Stomach (tissue), 8 donors: ENCODE measurements at regions not wholly inside any gene's neighbourhood (a gene's known extent, or its start where the extent isn't known, plus 50 kb on each side); places are given as distances from the start of the nearest gene placed in this dataset.
A peak's percentile ranks its signal among the peaks of the same experiment; 100 is the strongest.

ENCODE experiments used
- DNase-seq, 2 donors: peaks; one replicate each; pipeline versions ENCODE4 v3.0.0 to v3.0.0-alpha.2; 2013 to 2019
- H3K27ac ChIP-seq, 5 donors: fragments of 200-600 bp in 4 of 5; sonication (generic) in 4 of 5; one replicate each; pipeline ENCODE4 v1.5.1; 2013 to 2019; ENCODE audit warnings: mild to moderate bottlenecking in 1 of 5, moderate library complexity in 1 of 5
- H3K27me3 ChIP-seq, 3 donors: fragments of 200-600 bp; sonication (generic); one replicate each; pipeline ENCODE4 v1.5.1; 2017 to 2019; ENCODE audit warnings: mixed run types in 1 of 3
- H3K36me3 ChIP-seq, 4 donors: fragments of 200-600 bp; sonication (generic); 1 replicate in 3 of 4; 2 replicates in 1 of 4; pipeline ENCODE4 v1.5.1; 2016 to 2019
- H3K4me1 ChIP-seq, 4 donors: fragments of 200-600 bp; sonication (generic); one replicate each; pipeline ENCODE4 v1.5.1; 2016 to 2019
- H3K4me3 ChIP-seq, 4 donors: fragments of 200-600 bp; sonication (generic) in 3 of 4; one replicate each; pipeline ENCODE4 v1.5.1; 2016 to 2019; ENCODE audit warnings: mild to moderate bottlenecking in 1 of 4
- H3K9me3 ChIP-seq, 4 donors: fragments of 200-600 bp; sonication (generic); one replicate each; pipeline ENCODE4 v1.5.1; 2016 to 2019
- EP300 ChIP-seq: sonication (generic); formaldehyde crosslinking; IDR thresholded peaks from one replicate; pipeline ENCODE4 v1.6.1; 2017; ENCODE audit warnings: antibody characterized with exemption
- POLR2A ChIP-seq, 4 donors: fragments of 450-650 bp; IDR thresholded peaks; one replicate each; pipeline ENCODE4 v1.6.1; 2016; ENCODE audit warnings: antibody characterized with exemption in 4 of 4, control low read depth in 2 of 4, mild to moderate bottlenecking in 1 of 4, moderate library complexity in 1 of 4
- POLR2AphosphoS5 ChIP-seq, 3 donors: sonication (generic); formaldehyde crosslinking; IDR thresholded peaks; one replicate each; pipeline ENCODE4 v1.6.1; 2016; ENCODE audit warnings: antibody characterized with exemption in 3 of 3
- WGBS, 5 donors: extraction: QIAGEN DNeasy Blood & Tissue Kit in 3 of 5; methylation state at CpG; one replicate each; pipeline versions ENCODE4 v1.1.5 to v1.1.7; 2013 to 2018; 5-methylcytosine and 5-hydroxymethylcytosine counted together
- intact Hi-C: fragments of 100-400 bp; cut with DNase I; formaldehyde crosslinking; loops from one replicate; pipeline ENCODE4 v1.15.1; 2023; ENCODE audit warnings: low total_unique reads
- TF ChIP-seq, protein P1 (sequence below), 7 experiments: fragments of 450-650 bp in 4 of 7; fragments of 200-600 bp in 3 of 7; sonication (generic) in 3 of 7; IDR thresholded peaks; one replicate each; pipeline ENCODE4 v1.5.1; 2016 to 2019; ENCODE audit warnings: antibody characterized with exemption in 7 of 7, control low read depth in 2 of 7, mild to moderate bottlenecking in 1 of 7
- donor health status: healthy with polysubstance abuse.
- donor health status: Bipolar disorder and iron deficiency.
- donor health status: healthy.

- intact Hi-C loops, result no loop called here
- Histone ChIP-seq H3K27ac (no peak overlapping the region), H3K4me1 (peaks cover 0 to 7% (median 3%) of the 10 kb centered on the region in 4 donors), H3K36me3 (no peaks in the 10 kb centered on the region), H3K27me3 (no peaks in the 10 kb centered on the region), H3K4me3 (no peak overlapping the region), H3K9me3 (no peaks in the 10 kb centered on the region)
- TF ChIP-seq POLR2AphosphoS5 (IDR thresholded peaks at IDR 0.05) (no peak), POLR2A (IDR thresholded peaks at IDR 0.05) (no peak), EP300 (no peak)
- TF ChIP-seq, protein P1, sequence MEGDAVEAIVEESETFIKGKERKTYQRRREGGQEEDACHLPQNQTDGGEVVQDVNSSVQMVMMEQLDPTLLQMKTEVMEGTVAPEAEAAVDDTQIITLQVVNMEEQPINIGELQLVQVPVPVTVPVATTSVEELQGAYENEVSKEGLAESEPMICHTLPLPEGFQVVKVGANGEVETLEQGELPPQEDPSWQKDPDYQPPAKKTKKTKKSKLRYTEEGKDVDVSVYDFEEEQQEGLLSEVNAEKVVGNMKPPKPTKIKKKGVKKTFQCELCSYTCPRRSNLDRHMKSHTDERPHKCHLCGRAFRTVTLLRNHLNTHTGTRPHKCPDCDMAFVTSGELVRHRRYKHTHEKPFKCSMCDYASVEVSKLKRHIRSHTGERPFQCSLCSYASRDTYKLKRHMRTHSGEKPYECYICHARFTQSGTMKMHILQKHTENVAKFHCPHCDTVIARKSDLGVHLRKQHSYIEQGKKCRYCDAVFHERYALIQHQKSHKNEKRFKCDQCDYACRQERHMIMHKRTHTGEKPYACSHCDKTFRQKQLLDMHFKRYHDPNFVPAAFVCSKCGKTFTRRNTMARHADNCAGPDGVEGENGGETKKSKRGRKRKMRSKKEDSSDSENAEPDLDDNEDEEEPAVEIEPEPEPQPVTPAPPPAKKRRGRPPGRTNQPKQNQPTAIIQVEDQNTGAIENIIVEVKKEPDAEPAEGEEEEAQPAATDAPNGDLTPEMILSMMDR (IDR thresholded peaks at IDR 0.05), result no peak
- 58 to 74% (median 70%) methylated on average over 4 of the region's 4 CpGs for WGBS, 5 donors
- no peak for DNase-seq
These were observed 778.9 kb upstream of the ZNF608 start for GRCh38 chr5:125525356-125525755.

DNA sequence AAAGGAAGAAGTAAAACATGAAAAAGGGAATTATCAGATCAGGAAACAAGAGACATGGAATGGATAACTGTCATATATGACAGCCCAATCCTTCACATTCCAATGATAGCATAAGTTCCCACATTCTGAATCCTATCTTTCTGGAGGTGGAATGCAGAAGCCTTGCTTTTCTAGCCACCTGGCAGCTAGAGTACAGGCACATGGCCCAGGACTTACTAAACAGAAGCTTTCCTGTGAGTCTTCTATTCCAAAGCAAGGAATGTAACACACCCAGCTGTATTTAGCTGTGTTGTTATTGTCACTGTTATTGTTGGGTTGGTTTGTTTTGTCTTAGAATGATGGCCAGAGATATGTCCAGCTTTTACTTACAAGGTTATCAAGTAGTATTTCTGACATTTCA lies 780.5 kb upstream of the ZNF608 start:
- Histone ChIP-seq H3K27ac (no peak overlapping the region), H3K27me3 (no peaks in the 10 kb centered on the region), H3K36me3 (no peaks in the 10 kb centered on the region), H3K9me3 (no peaks in the 10 kb centered on the region), H3K4me1 (peaks cover 0 to 7% (median 3%) of the 10 kb centered on the region in 4 donors), H3K4me3 (no peak overlapping the region)
- TF ChIP-seq EP300 (no peak), POLR2A (IDR thresholded peaks at IDR 0.05) (no peak), POLR2AphosphoS5 (IDR thresholded peaks at IDR 0.05) (no peak)
- TF ChIP-seq, protein P1 (IDR thresholded peaks at IDR 0.05), result no peak
- DNase-seq, result peak in 1 of 2 donors; percentile 6
- intact Hi-C loops, result no loop called here

DNA sequence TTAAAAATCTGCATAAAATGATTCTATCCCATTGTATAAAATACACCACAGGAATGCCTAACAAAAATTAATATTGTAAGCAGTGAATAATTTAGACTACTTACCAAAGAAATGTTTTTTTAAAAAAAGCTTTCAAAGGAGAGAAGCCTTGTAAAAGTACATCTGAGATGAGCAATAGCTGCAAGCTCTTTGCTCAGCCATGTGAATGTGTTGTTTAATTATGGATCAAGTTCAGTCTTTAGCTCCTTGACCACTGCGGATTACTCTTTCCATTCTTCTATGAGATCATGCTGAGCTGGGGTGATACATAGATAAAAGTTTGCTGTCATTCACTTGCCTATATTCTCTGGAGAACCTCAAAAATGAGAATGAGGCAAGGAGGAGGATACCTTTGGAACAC lies 782.4 kb upstream of the ZNF608 start:
- Histone ChIP-seq H3K27ac (no peak overlapping the region), H3K27me3 (no peaks in the 10 kb centered on the region), H3K9me3 (peaks cover 0 to 8% (median 2%) of the 10 kb centered on the region in 4 donors), H3K36me3 (no peaks in the 10 kb centered on the region), H3K4me1 (peaks cover 0 to 7% (median 3%) of the 10 kb centered on the region in 4 donors), H3K4me3 (no peak overlapping the region)
- intact Hi-C loops, result no loop called here
- WGBS, 5 donors, result 85 to 97% (median 94%) methylated on average over 1 of the region's 1 CpG
- TF ChIP-seq POLR2A (IDR thresholded peaks at IDR 0.05), result no peak
- TF ChIP-seq, protein P1 (IDR thresholded peaks at IDR 0.05), result no peak
- no peak for TF ChIP-seq EP300
- TF ChIP-seq POLR2AphosphoS5 (IDR thresholded peaks at IDR 0.05), result no peak
- no peak for DNase-seq

GRCh38 chr5:125530833-125531615 lies 784.6 kb upstream of the ZNF608 start:
- no peak for TF ChIP-seq POLR2A (IDR thresholded peaks at IDR 0.05)
- TF ChIP-seq, protein P1 (IDR thresholded peaks at IDR 0.05), result no peak
- no peak for TF ChIP-seq EP300
- TF ChIP-seq POLR2AphosphoS5 (IDR thresholded peaks at IDR 0.05), result no peak
- H3K27ac ChIP-seq, result no peak overlapping the region
- H3K9me3 ChIP-seq, result peaks cover 0 to 8% (median 2%) of the 10 kb centered on the region in 4 donors
- intact Hi-C loops, result no loop called here
- no peaks in the 10 kb centered on the region for H3K27me3 ChIP-seq
- peaks cover 0 to 7% (median 3%) of the 10 kb centered on the region in 4 donors for H3K4me1 ChIP-seq
- 87 to 93% (median 92%) methylated on average over 5 of the region's 5 CpGs for WGBS, 5 donors
- no peak for DNase-seq
- H3K36me3 ChIP-seq, result no peaks in the 10 kb centered on the region
- no peak overlapping the region for H3K4me3 ChIP-seq
